Fibroblast of the aortic adventitia (primary cell): ENCODE measurements at regions not wholly inside any gene's neighbourhood (a gene's known extent, or its start where the extent isn't known, plus 50 kb on each side); places are given as distances from the start of the nearest gene placed in this dataset.

ENCODE experiments used
- DNase-seq: peaks from one replicate; pipeline ENCODE4 v3.0.0-alpha.2; 2010; ENCODE audit warnings: low read depth
- H3K4me3 ChIP-seq: 2 replicates; pipeline ENCODE4 v1.5.1; 2011; ENCODE audit warnings: low read depth, mild to moderate bottlenecking, control low read depth, low read length, moderate library complexity
- TF ChIP-seq, protein P1 (sequence below): IDR thresholded peaks from 2 replicates; pipeline ENCODE4 v1.5.1; 2011; ENCODE audit warnings: mild to moderate bottlenecking, low read length, control low read depth, inconsistent platforms; ENCODE audit not compliant: insufficient read depth

DNA sequence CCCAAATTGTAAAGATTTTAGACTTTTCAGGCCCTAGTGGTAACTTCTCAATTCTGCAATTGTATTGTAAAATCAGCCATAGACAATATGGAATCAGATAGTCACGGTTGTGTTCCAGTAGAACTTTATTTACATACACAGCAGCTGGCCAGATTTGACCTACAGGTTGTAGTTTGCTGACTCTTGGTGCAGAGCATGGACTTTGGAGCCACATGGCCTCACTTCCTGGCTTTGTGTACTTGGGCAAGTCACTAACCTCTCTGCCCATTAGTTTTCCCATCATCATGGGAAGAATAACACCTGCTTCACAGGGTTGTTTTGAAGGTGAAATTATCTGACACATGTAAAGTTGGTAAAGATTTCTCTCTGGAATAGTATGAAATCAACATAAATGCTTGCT is 147.6 kb downstream of the TMEM200C start:
- TF ChIP-seq, protein P1, sequence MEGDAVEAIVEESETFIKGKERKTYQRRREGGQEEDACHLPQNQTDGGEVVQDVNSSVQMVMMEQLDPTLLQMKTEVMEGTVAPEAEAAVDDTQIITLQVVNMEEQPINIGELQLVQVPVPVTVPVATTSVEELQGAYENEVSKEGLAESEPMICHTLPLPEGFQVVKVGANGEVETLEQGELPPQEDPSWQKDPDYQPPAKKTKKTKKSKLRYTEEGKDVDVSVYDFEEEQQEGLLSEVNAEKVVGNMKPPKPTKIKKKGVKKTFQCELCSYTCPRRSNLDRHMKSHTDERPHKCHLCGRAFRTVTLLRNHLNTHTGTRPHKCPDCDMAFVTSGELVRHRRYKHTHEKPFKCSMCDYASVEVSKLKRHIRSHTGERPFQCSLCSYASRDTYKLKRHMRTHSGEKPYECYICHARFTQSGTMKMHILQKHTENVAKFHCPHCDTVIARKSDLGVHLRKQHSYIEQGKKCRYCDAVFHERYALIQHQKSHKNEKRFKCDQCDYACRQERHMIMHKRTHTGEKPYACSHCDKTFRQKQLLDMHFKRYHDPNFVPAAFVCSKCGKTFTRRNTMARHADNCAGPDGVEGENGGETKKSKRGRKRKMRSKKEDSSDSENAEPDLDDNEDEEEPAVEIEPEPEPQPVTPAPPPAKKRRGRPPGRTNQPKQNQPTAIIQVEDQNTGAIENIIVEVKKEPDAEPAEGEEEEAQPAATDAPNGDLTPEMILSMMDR: no peak
- H3K4me3 ChIP-seq: no peak overlapping the region
- DNase-seq: no peak

DNA sequence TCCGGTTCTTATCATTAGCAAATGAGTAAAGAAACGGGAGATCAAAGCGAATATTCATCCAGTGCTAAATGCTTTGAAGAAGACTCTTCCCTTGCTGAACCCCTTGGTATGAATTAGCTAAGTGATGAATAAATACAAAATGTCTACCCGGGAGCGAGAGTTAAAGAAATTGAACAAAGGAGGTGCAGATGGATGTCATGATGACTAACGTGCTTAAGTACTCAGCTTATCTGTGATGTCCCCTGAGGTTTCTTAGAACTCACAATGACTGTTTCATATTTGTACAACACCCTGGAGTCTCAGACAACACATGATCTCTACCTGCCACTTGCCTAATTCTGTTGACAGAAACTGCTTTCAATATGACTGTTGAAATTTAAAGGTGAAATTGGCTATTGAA is 148.5 kb downstream of the TMEM200C start:
- H3K4me3 ChIP-seq: no peak overlapping the region
- DNase-seq: no peak
- TF ChIP-seq, protein P1: no peak

DNA sequence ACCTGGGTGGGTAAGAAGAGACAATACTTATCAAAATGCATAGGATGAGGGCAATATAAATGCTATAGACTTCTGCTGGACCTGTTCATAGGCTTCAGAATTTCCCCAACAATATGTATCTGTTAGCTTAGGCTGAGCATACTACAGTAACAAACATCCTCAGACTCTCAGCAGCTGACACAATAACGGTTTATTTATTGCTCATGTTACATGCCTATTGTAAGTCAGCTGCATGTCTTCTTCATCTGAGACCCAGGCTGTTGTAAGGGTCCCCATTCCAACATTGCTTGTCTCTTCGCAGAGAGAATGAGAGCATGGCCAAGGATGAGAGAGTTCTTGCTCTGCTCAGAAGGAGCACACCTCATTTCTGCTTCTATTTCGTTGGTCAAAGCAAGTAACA is 150.7 kb downstream of the TMEM200C start:
- TF ChIP-seq, protein P1: no peak

DNA sequence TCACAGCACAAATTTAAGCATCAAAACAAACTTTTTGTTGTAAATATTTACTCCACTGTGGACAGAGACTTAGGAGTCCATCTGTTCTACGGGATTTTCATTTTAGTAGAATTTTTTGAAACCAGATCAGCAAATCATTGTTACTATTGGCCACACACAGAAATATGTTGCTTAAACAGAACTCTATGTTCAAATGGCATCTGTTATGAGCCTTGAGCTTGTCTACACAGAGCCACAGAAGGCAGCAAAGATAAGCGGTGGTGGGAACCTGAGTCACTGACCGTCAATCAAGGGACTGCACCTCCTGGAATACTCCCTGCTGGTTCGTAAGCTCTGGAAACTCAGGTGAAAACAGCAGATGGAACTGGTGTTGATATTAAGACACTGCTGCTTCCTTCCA is 156.8 kb downstream of the TMEM200C start:
- TF ChIP-seq, protein P1: no peak
- H3K4me3 ChIP-seq: no peak overlapping the region
- no peak for DNase-seq

More for the DNA sequence above, 150.7 kb downstream of the TMEM200C start:
- DNase-seq: no peak
- H3K4me3 ChIP-seq: no peak overlapping the region

DNA sequence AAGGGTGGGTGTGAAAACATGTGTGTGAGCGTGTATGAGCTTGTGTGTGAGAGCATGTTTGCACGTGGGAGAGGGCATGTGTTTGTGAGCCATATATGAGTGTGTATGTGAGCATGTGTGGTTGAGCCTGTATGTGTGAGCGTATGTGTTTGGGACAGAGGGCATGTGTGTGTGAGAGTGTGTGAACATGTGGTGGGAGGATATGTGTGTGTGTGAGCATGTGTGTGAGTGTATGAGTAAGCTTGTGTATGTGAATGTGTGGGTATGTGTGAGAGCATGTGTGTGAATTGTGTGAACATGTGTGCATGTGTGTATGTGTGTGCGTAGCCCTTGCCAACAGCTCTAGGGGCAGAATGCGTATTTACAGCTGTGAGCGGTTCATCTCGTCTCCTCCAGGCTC is 163.0 kb downstream of the TMEM200C start:
- TF ChIP-seq, protein P1: no peak
- no peak overlapping the region for H3K4me3 ChIP-seq
- DNase-seq: no peak

DNA sequence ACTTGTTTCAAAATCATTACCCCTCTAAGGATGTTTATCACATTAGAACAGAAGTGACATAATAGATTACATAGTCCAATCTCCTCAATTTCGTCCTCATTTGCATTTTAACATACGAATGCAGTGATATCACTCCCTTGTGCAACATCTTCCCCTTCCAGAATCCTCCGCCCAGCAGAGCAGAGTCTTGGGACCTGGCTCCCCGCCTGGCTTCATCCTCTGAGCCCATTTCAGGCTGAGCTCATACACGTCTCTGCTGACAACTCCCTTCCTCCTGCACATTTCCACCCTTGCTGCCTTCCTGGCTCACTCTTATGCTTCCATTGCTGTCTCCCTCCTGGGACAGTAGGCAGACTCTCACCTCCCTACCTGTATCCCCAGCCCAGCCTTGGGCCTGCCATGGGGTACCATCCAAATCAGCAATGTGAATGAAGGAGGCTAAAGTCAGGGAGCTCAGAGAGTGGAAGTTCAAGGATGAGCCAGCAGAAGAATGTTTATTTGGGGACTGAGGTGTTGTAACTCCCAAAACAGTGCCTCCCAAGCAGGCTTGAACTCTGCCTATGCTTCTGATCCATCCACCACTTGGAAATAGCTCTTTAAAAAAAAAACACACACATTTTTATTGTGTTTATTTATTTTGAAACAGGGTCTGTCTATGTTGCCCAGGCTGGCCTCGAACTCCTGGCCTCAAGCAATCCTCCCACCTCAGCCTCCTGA is 165.2 kb downstream of the TMEM200C start:
- TF ChIP-seq, protein P1: no peak
- DNase-seq: no peak
- H3K4me3 ChIP-seq: no peak overlapping the region

DNA sequence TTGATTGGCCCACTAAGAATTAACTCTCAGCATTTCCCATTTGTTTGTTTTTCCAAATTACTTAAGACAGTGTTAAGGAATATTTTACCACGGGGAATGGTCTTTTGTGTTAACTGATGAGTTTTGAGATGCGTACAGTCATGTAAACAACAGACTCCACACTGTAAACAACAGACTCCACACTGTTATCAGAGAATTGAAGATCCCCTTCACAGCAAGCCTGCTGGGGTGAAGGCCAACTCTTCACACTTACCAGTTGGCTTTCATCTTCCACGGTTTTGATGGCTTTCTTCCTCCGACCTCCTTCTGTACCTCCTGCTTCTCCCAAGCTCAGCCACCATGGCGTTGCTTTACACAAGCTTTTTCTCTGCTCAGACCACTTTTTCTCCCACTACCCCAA is 166.8 kb downstream of the TMEM200C start:
- TF ChIP-seq, protein P1: no peak
- no peak for DNase-seq
- no peak overlapping the region for H3K4me3 ChIP-seq
